GM12878 (cell line): ENCODE measurements at regions not wholly inside any gene's neighbourhood (a gene's known extent, or its start where the extent isn't known, plus 50 kb on each side); places are given as distances from the start of the nearest gene placed in this dataset.

Experiments used
- ATAC-seq: fragments of 200-7000 bp; cut with Tn5 transposase; 3 replicates; pipeline ENCODE4 v1.9.1; 2020; ENCODE audit warnings: mild to moderate bottlenecking, moderate library complexity
- BruUV-seq: library from RNA; stranded (reverse); fragments of 400-500 nt; replicated peaks from 2 replicates; lab custom pipeline; 2021; lab: Mats Ljungman, UMichigan
- CTCF ChIA-PET: fragments of 300-600 bp; sonication (Branson Sonifier 250); formaldehyde crosslinking; extraction: SDS; loops from one replicate; lab custom pipeline; 2021; ENCODE audit warnings: inconsistent platforms; lab: Yijun Ruan, JAX
- POLR2A ChIA-PET: fragments of 350-600 bp; formaldehyde crosslinking; extraction: SDS; loops from one replicate; lab custom pipeline; 2021; ENCODE audit warnings: inconsistent platforms; lab: Charles Lee
- RAD21 ChIA-PET: fragments of 300-600 bp; sonication (Branson Sonifier 250); formaldehyde crosslinking; loops from one replicate; lab custom pipeline; 2023; ENCODE audit warnings: antibody characterized with exemption; ENCODE audit not compliant: unreplicated experiment; lab: Charles Lee
- SMC1A ChIA-PET: fragments of 300-600 bp; sonication (Branson Sonifier 250); formaldehyde crosslinking; loops from one replicate; lab custom pipeline; 2023; ENCODE audit not compliant: unreplicated experiment, uncharacterized antibody; lab: Charles Lee
- DNase-seq: peaks from one replicate; pipeline ENCODE4 v3.0.0-alpha.2; 2011; ENCODE audit warnings: low read depth, low spot score
- FAIRE-seq: peaks from 3 replicates; lab custom pipeline; 2011; peaks lifted over from hg19 to GRCh38; lab: Jason Lieb, UNC
- H2AFZ ChIP-seq: 2 replicates; pipeline ENCODE4 v1.6.0; 2011; ENCODE audit warnings: low read depth, low read length, control low read depth; ENCODE audit not compliant: control insufficient read depth
- H3K27ac ChIP-seq: 2 replicates; pipeline ENCODE4 v1.5.1; 2011; ENCODE audit warnings: control low read depth; ENCODE audit not compliant: control insufficient read depth, insufficient read depth
- H3K27me3 ChIP-seq, 2 experiments: replicated peaks in 1 of 2; 2 replicates each; pipeline versions ENCODE4 v1.6.0 to v1.6.1; 2011; ENCODE audit warnings: low read length in 1 of 2; ENCODE audit not compliant: control insufficient read depth in 2 of 2, insufficient read depth in 2 of 2
- H3K36me3 ChIP-seq, 2 experiments: 2 replicates each; pipeline ENCODE4 v1.5.1; 2011; ENCODE audit warnings: low read length in 1 of 2; ENCODE audit not compliant: control insufficient read depth in 2 of 2, insufficient read depth in 2 of 2
- H3K4me1 ChIP-seq: 2 replicates; pipeline ENCODE4 v1.6.1; 2011; ENCODE audit warnings: mild to moderate bottlenecking, low read length, moderate library complexity, mixed read lengths; ENCODE audit not compliant: control insufficient read depth, insufficient read depth
- H3K4me2 ChIP-seq: 2 replicates; pipeline ENCODE4 v1.6.0; 2011; ENCODE audit warnings: control low read depth; ENCODE audit not compliant: control insufficient read depth, insufficient read depth
- H3K4me3 ChIP-seq: fragments of 200-600 bp; sonication (generic); 2 replicates; pipeline ENCODE4 v1.5.1; 2016
- H3K79me2 ChIP-seq: 2 replicates; pipeline ENCODE4 v1.6.0; 2011; ENCODE audit warnings: low read length; ENCODE audit not compliant: control insufficient read depth, insufficient read depth
- H3K9ac ChIP-seq: 2 replicates; pipeline ENCODE4 v1.8.0; 2011; ENCODE audit warnings: low read length, control low read depth, mixed read lengths; ENCODE audit not compliant: control insufficient read depth, insufficient read depth
- H3K9me3 ChIP-seq: replicated peaks from 3 replicates; pipeline ENCODE4 v1.5.1; 2011; ENCODE audit warnings: mild to moderate bottlenecking, low read length; ENCODE audit not compliant: control insufficient read depth, insufficient read depth
- H4K20me1 ChIP-seq: 2 replicates; pipeline ENCODE4 v1.6.0; 2011; ENCODE audit not compliant: control insufficient read depth, insufficient read depth
- ATF2 ChIP-seq: IDR thresholded peaks from 2 replicates; pipeline ENCODE4 v1.6.1; 2012; ENCODE audit warnings: low read length, inconsistent platforms
- BMI1 ChIP-seq: fragments of 450-650 bp; IDR thresholded peaks from 2 replicates; pipeline ENCODE4 v1.6.1; 2016; ENCODE audit warnings: mild to moderate bottlenecking, moderate library complexity, borderline replicate concordance
- CEBPZ ChIP-seq: fragments of 150-350 bp; IDR thresholded peaks from 2 replicates; pipeline ENCODE4 v1.6.1; 2016; ENCODE audit warnings: low read depth, low read length
- EP300 ChIP-seq, 2 experiments: fragments of 150-350 bp in 1 of 2; IDR thresholded peaks; 2 replicates each; pipeline ENCODE4 v1.6.1; 2011 to 2012; ENCODE audit warnings: low read depth in 2 of 2, low read length in 2 of 2, borderline replicate concordance in 1 of 2, improper control_type of control experiment in 1 of 2, inconsistent platforms in 1 of 2; ENCODE audit not compliant: control insufficient read depth in 1 of 2
- HDGF ChIP-seq: fragments of 450-650 bp; IDR thresholded peaks from 2 replicates; pipeline ENCODE4 v1.6.1; 2016; ENCODE audit warnings: antibody characterized with exemption
- KAT2A ChIP-seq: conservative IDR thresholded peaks from 2 replicates; pipeline ENCODE4 v1.6.1; 2011; ENCODE audit warnings: low read depth, low read length; ENCODE audit not compliant: control insufficient read depth
- POU2F2 ChIP-seq: IDR thresholded peaks from 3 replicates; pipeline ENCODE4 v1.6.1; 2011; ENCODE audit warnings: low read depth, mild to moderate bottlenecking, low read length, borderline replicate concordance
- RB1 ChIP-seq: fragments of 450-650 bp; formaldehyde crosslinking; IDR thresholded peaks from 2 replicates; pipeline ENCODE4 v1.6.1; 2017; ENCODE audit warnings: mild to moderate bottlenecking, borderline replicate concordance
- RCOR1 ChIP-seq: conservative IDR thresholded peaks from 2 replicates; pipeline ENCODE4 v1.6.1; 2012; ENCODE audit warnings: low read depth, low read length, improper control_type of control experiment
- STAT3 ChIP-seq: IDR thresholded peaks from 2 replicates; pipeline ENCODE4 v1.6.1; 2011; ENCODE audit warnings: low read depth, low read length, improper control_type of control experiment
- ZNF384 ChIP-seq: IDR thresholded peaks from 2 replicates; pipeline ENCODE4 v1.6.1; 2012; ENCODE audit warnings: low read depth, mild to moderate bottlenecking, low read length, improper control_type of control experiment, borderline replicate concordance
- WGBS: methylation state at CpG from one replicate; pipeline ENCODE4 v1.1.6; 2016; ENCODE audit warnings: low lambda C conversion rate; ENCODE audit not compliant: insufficient replicate concordance, insufficient coverage; ENCODE audit errors: missing lambda C conversion rate; 5-methylcytosine and 5-hydroxymethylcytosine counted together
- in situ Hi-C: fragments of 300-500 bp; cut with MboI; formaldehyde crosslinking; loops from 9 replicates; pipeline ENCODE4 v1.14.3; 2018; ENCODE audit warnings: mixed read lengths
- intact Hi-C: fragments of 100-400 bp; cut with micrococcal nuclease; formaldehyde crosslinking; loops from one replicate; pipeline ENCODE4 v1.14.2; 2022; ENCODE audit not compliant: unreplicated experiment
- TF ChIP-seq, protein P1 (sequence below): fragments of 150-350 bp; IDR thresholded peaks from 2 replicates; pipeline ENCODE4 v1.6.1; 2014; ENCODE audit warnings: mild to moderate bottlenecking, low read depth, low read length

DNA sequence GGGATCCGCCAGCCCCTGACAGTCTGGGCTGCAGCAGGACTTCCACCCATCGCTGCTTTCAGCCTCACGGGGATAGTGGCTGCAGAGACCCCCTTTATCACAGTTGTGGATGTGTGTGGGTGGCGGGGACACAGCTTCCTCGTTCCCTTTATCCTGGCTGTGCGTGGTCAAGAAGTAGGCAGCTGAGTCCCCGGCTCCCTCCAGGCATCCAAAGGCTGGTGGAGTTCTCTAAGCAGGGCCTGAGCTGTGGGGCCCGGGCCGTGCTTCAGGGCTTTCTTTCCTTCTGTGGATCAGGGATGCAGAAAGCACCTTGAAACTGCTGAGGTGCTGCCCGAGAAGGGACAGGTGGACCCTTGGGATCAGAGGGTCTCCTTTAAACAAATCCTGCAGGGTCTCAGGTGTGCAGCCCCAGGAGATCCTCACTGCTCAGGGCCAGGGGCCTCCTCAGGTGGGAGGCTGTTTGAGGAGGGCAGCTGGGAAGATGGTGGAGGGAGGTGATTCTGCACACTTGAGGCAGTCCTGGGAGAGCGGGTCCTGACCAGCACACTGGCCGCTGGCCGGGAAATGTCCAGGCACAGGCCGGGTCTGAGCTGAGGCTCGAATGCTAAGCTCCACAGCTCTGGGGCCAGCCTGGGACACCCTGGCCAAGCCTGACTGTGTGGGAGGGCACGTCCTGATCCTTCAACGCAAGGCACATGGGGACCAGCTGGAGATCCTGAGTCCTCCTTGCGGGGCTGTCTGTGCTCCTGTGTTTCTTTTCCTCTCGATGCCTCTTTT lies 1024.3 kb downstream of the BRD1 start:
- FAIRE-seq (no peak), DNase-seq (no peak), ATAC-seq (no peak)
- intact Hi-C loops, result no loop called here
- Histone ChIP-seq H3K4me3 (no peak overlapping the region), H4K20me1 (no peaks in the 10 kb centered on the region), H3K79me2 (no peaks in the 10 kb centered on the region), H3K36me3 (no peaks in the 10 kb centered on the region), H3K4me1 (no peaks in the 10 kb centered on the region), H3K9me3 (no peaks in the 10 kb centered on the region; the same call in 2 of the 3 replicates), H3K9ac (no peak overlapping the region), H3K27ac (no peak overlapping the region), H2AFZ (no peak overlapping the region), H3K4me2 (no peak overlapping the region), H3K27me3 (no peaks in the 10 kb centered on the region)
- ChIA-PET RAD21 (no interaction called here), CTCF (no interaction called here), SMC1A (no interaction called here), POLR2A (no interaction called here)
- in situ Hi-C loops, result no loop called here
- BruUV-seq, result no TSS peak
- TF ChIP-seq POU2F2, result no peak
- TF ChIP-seq BMI1, result no peak
- TF ChIP-seq HDGF, result no peak
- TF ChIP-seq KAT2A, result no peak
- TF ChIP-seq CEBPZ, result no peak
- TF ChIP-seq EP300 (IDR thresholded peaks at IDR 0.05; ENCODE audit: borderline replicate concordance in 1 of 2, control insufficient read depth in 1 of 2, low read depth in 2 of 2, low read length in 2 of 2), result no peak
- no peak for TF ChIP-seq RCOR1
- TF ChIP-seq ZNF384, result no peak
- no peak for TF ChIP-seq RB1
- TF ChIP-seq, protein P1, sequence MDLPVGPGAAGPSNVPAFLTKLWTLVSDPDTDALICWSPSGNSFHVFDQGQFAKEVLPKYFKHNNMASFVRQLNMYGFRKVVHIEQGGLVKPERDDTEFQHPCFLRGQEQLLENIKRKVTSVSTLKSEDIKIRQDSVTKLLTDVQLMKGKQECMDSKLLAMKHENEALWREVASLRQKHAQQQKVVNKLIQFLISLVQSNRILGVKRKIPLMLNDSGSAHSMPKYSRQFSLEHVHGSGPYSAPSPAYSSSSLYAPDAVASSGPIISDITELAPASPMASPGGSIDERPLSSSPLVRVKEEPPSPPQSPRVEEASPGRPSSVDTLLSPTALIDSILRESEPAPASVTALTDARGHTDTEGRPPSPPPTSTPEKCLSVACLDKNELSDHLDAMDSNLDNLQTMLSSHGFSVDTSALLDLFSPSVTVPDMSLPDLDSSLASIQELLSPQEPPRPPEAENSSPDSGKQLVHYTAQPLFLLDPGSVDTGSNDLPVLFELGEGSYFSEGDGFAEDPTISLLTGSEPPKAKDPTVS, result no peak
- no peak for TF ChIP-seq ATF2
- TF ChIP-seq STAT3, result no peak
- WGBS, result 34% methylated on average over 19 of the region's 19 CpGs
